IMR-90 (cell line): ENCODE measurements at regions not wholly inside any gene's neighbourhood (a gene's known extent, or its start where the extent isn't known, plus 50 kb on each side); places are given as distances from the start of the nearest gene placed in this dataset.

Source experiments
- ATAC-seq: fragments of 200-7000 bp; cut with Tn5 transposase; 2 replicates; pipeline ENCODE4 v1.9.1; 2020; ENCODE audit warnings: low read depth, mild to moderate bottlenecking, moderate library complexity
- BruUV-seq: library from RNA; stranded (reverse); fragments of 400-500 nt; replicated peaks from 2 replicates; lab custom pipeline; 2021; lab: Mats Ljungman, UMichigan
- CTCF ChIA-PET: fragments of 300-600 bp; formaldehyde crosslinking; extraction: SDS; loops from one replicate; lab custom pipeline; 2021; ENCODE audit warnings: antibody characterized with exemption; lab: Yijun Ruan, JAX
- POLR2A ChIA-PET: fragments of 300-600 bp; sonication (Branson Sonifier 250); formaldehyde crosslinking; loops from one replicate; lab custom pipeline; 2022; ENCODE audit warnings: antibody characterized with exemption; ENCODE audit not compliant: unreplicated experiment; lab: Charles Lee
- DNase-seq: peaks from one replicate; pipeline ENCODE4 v3.0.0; 2013
- H2AFZ ChIP-seq: replicated peaks from 2 replicates; pipeline ENCODE3; 2013; ENCODE audit warnings: low read length, mild to moderate bottlenecking; ENCODE audit not compliant: poor library complexity
- H2AK5ac ChIP-seq: 2 replicates; pipeline ENCODE4 v1.6.1; 2013; ENCODE audit warnings: low read depth, low read length, inconsistent platforms
- H2AK9ac ChIP-seq: replicated peaks from 2 replicates; pipeline ENCODE3; 2013; ENCODE audit warnings: mild to moderate bottlenecking, low read depth, low read length, moderate library complexity; ENCODE audit not compliant: poor library complexity
- H2BK120ac ChIP-seq: 2 replicates; pipeline ENCODE4 v1.6.1; 2013; ENCODE audit warnings: low read depth, low read length, inconsistent platforms
- H2BK15ac ChIP-seq: 3 replicates; pipeline ENCODE4 v1.6.1; 2013; ENCODE audit warnings: low read depth, low read length, inconsistent platforms
- H2BK20ac ChIP-seq: 2 replicates; pipeline ENCODE4 v1.6.1; 2013; ENCODE audit warnings: low read depth, mild to moderate bottlenecking, inconsistent platforms, low read length, moderate library complexity
- H2BK5ac ChIP-seq: 2 replicates; pipeline ENCODE4 v1.6.1; 2013; ENCODE audit warnings: mild to moderate bottlenecking, low read depth, low read length, inconsistent platforms; ENCODE audit not compliant: poor library complexity, severe bottlenecking
- H3K14ac ChIP-seq: replicated peaks from 2 replicates; pipeline ENCODE4 v1.6.1; 2013; ENCODE audit warnings: low read depth, low read length, inconsistent platforms
- H3K18ac ChIP-seq: 2 replicates; pipeline ENCODE4 v1.6.1; 2013; ENCODE audit warnings: low read depth, low read length, control low read depth
- H3K23ac ChIP-seq: 2 replicates; pipeline ENCODE4 v1.6.1; 2013; ENCODE audit warnings: low read depth, low read length, inconsistent platforms
- H3K27ac ChIP-seq: 2 replicates; pipeline ENCODE4 v1.5.1; 2013; ENCODE audit warnings: mild to moderate bottlenecking, control low read depth, low read length; ENCODE audit not compliant: insufficient read depth
- H3K27me3 ChIP-seq: 2 replicates; pipeline ENCODE4 v1.6.1; 2013; ENCODE audit warnings: low read length; ENCODE audit not compliant: control insufficient read depth, insufficient read depth
- H3K36me3 ChIP-seq: 2 replicates; pipeline ENCODE4 v1.6.1; 2013; ENCODE audit warnings: low read length, mixed read lengths; ENCODE audit not compliant: control insufficient read depth, insufficient read depth
- H3K4ac ChIP-seq: 2 replicates; pipeline ENCODE4 v1.6.1; 2013; ENCODE audit warnings: low read depth, low read length, inconsistent platforms
- H3K4me1 ChIP-seq: 2 replicates; pipeline ENCODE4 v1.6.1; 2013; ENCODE audit warnings: low read length, mixed read lengths; ENCODE audit not compliant: control insufficient read depth, insufficient read depth
- H3K4me2 ChIP-seq: 2 replicates; pipeline ENCODE4 v1.6.1; 2013; ENCODE audit warnings: low read depth, mild to moderate bottlenecking, control low read depth, low read length, moderate library complexity
- H3K4me3 ChIP-seq: 2 replicates; pipeline ENCODE4 v1.5.1; 2013; ENCODE audit warnings: low read depth, mild to moderate bottlenecking, control low read depth, low read length, moderate library complexity; ENCODE audit not compliant: insufficient read depth
- H3K56ac ChIP-seq: 2 replicates; pipeline ENCODE4 v1.6.1; 2013; ENCODE audit warnings: low read length, inconsistent platforms; ENCODE audit not compliant: insufficient read depth; ENCODE audit errors: extremely low read depth
- H3K79me1 ChIP-seq, 2 experiments: 2 replicates each; pipeline ENCODE4 v1.6.1; 2013; ENCODE audit warnings: low read length in 2 of 2, inconsistent platforms in 1 of 2, low read depth in 1 of 2
- H3K9ac ChIP-seq: 2 replicates; pipeline ENCODE4 v1.6.1; 2013; ENCODE audit warnings: low read depth, low read length, control low read depth
- H3K9me1 ChIP-seq: 2 replicates; pipeline ENCODE4 v1.6.1; 2013; ENCODE audit warnings: low read length, inconsistent platforms; ENCODE audit not compliant: insufficient read depth
- H3K9me3 ChIP-seq: 2 replicates; pipeline ENCODE4 v1.6.1; 2013; ENCODE audit warnings: low read length; ENCODE audit not compliant: control insufficient read depth, insufficient read depth
- H4K20me1 ChIP-seq: 2 replicates; pipeline ENCODE4 v1.6.1; 2013; ENCODE audit warnings: low read length, inconsistent platforms; ENCODE audit not compliant: insufficient read depth
- H4K5ac ChIP-seq: 2 replicates; pipeline ENCODE4 v1.6.1; 2013; ENCODE audit warnings: mild to moderate bottlenecking, low read depth, low read length, control low read depth
- H4K8ac ChIP-seq, 2 experiments: 2 replicates each; pipeline ENCODE4 v1.6.1; 2013; ENCODE audit warnings: low read depth in 2 of 2, low read length in 2 of 2, control low read depth in 1 of 2, inconsistent platforms in 1 of 2
- H4K91ac ChIP-seq: 2 replicates; pipeline ENCODE4 v1.6.1; 2013; ENCODE audit warnings: low read depth, low read length, inconsistent platforms; ENCODE audit not compliant: insufficient read depth
- BHLHE40 ChIP-seq: fragments of 150-350 bp; IDR thresholded peaks from 2 replicates; pipeline ENCODE4 v1.6.1; 2016; ENCODE audit warnings: mild to moderate bottlenecking, low read depth, low read length
- CEBPB ChIP-seq: IDR thresholded peaks from 2 replicates; pipeline ENCODE4 v1.6.1; 2012; ENCODE audit warnings: low read depth, low read length, improper control_type of control experiment
- CHD1 ChIP-seq: IDR thresholded peaks from 2 replicates; pipeline ENCODE4 v1.6.1; 2012; ENCODE audit warnings: low read depth, low read length, improper control_type of control experiment
- FOS ChIP-seq: fragments of 150-350 bp; IDR thresholded peaks from 2 replicates; pipeline ENCODE4 v1.6.1; 2016; ENCODE audit warnings: low read depth, low read length
- MAFK ChIP-seq: IDR thresholded peaks from 2 replicates; pipeline ENCODE4 v1.6.1; 2012; ENCODE audit warnings: low read depth, low read length, improper control_type of control experiment
- POLR2A ChIP-seq: IDR thresholded peaks from 2 replicates; pipeline ENCODE4 v1.6.1; 2012; ENCODE audit warnings: mild to moderate bottlenecking, low read depth, low read length
- RAD21 ChIP-seq: IDR thresholded peaks from 2 replicates; pipeline ENCODE4 v1.6.1; 2012; ENCODE audit warnings: low read length, improper control_type of control experiment
- RCOR1 ChIP-seq: IDR thresholded peaks from 2 replicates; pipeline ENCODE4 v1.6.1; 2012; ENCODE audit warnings: mild to moderate bottlenecking, low read length, improper control_type of control experiment; ENCODE audit not compliant: insufficient replicate concordance
- RFX5 ChIP-seq: IDR thresholded peaks from 2 replicates; pipeline ENCODE4 v1.8.0; 2012; ENCODE audit warnings: low read depth, mild to moderate bottlenecking, low read length, moderate library complexity
- SMC3 ChIP-seq: fragments of 150-350 bp; IDR thresholded peaks from 2 replicates; pipeline ENCODE4 v1.6.1; 2016; ENCODE audit warnings: low read depth, mild to moderate bottlenecking, antibody characterized with exemption, low read length, moderate library complexity
- WGBS, 2 experiments: methylation state at CpG; one replicate each; pipeline versions ENCODE4 v1.1.5 to v1.1.7; 2013; ENCODE audit warnings: missing lambda C conversion rate in 2 of 2; ENCODE audit not compliant: insufficient read length in 1 of 2; ENCODE audit errors: extremely low coverage in 2 of 2; 5-methylcytosine and 5-hydroxymethylcytosine counted together
- dilution Hi-C: fragments of 300-500 bp; cut with HindIII; formaldehyde crosslinking; loops from one replicate; pipeline ENCODE4 v1.14.3; 2018; ENCODE audit warnings: low sequenced_read_pairs; ENCODE audit not compliant: unreplicated experiment
- in situ Hi-C: fragments of 300-500 bp; cut with MboI; formaldehyde crosslinking; loops from 3 replicates; pipeline ENCODE4 v1.14.3; 2019; ENCODE audit warnings: low sequenced_read_pairs, inconsistent platforms, mixed read lengths
- intact Hi-C: fragments of 100-400 bp; cut with micrococcal nuclease; formaldehyde crosslinking; loops from 2 replicates; pipeline ENCODE4 v1.10.0; 2022
- TF ChIP-seq, protein P1 (sequence below): fragments of 150-350 bp; IDR thresholded peaks from 2 replicates; pipeline ENCODE4 v1.6.1; 2017; ENCODE audit warnings: mild to moderate bottlenecking, antibody characterized with exemption, low read length, low read depth
- TF ChIP-seq, protein P2 (sequence below): conservative IDR thresholded peaks from 2 replicates; pipeline ENCODE4 v1.5.1; 2012; ENCODE audit warnings: mild to moderate bottlenecking, low read depth, low read length, improper control_type of control experiment

DNA sequence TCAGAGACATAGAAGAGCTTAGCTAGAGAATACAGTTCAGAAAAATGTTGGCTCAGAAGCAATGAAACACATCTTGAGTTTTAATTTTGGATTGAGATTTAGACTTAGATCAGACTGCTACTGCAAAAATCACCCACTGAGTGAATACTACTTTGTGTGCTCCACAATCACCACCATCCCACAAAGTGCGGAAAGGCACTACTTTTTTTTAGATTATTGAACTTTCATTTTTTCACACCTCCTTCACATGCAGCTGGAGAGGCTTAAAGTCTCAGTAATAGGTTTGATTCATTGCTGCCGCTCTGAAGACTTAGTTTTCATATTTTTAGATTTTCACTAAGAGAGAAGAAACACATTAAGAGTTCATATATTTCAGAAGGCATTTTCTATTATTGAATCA is 289.9 kb upstream of the PRR20A start:
- ChIA-PET CTCF (no interaction called here), POLR2A (no interaction called here)
- H4K5ac ChIP-seq = no peak overlapping the region
- ATAC-seq (no peak), DNase-seq (no peak)
- no peak overlapping the region for H4K8ac ChIP-seq
- no peak overlapping the region for H2BK5ac ChIP-seq
- no peak overlapping the region for H3K4me3 ChIP-seq
- dilution Hi-C loops (no loop called here), in situ Hi-C loops (no loop called here), intact Hi-C loops (no loop called here)
- H3K9me1 ChIP-seq = no peaks in the 10 kb centered on the region
- H3K27me3 ChIP-seq = no peaks in the 10 kb centered on the region
- H3K9me3 ChIP-seq = no peaks in the 10 kb centered on the region
- no CpG with 5 or more reads among the region's 2 CpGs for WGBS, 2 experiments
- H3K23ac ChIP-seq = no peak overlapping the region
- no peak overlapping the region for H2AFZ ChIP-seq
- H3K36me3 ChIP-seq = no peaks in the 10 kb centered on the region
- H3K4ac ChIP-seq = no peak overlapping the region
- no peaks in the 10 kb centered on the region for H3K4me1 ChIP-seq
- no peak overlapping the region for H2BK120ac ChIP-seq
- no peak overlapping the region for H2BK15ac ChIP-seq
- no peak overlapping the region for H3K4me2 ChIP-seq
- BruUV-seq = no TSS peak
- no peak overlapping the region for H3K18ac ChIP-seq
- H2BK20ac ChIP-seq = no peak overlapping the region
- H3K9ac ChIP-seq = no peak overlapping the region
- H3K27ac ChIP-seq = no peak overlapping the region
- no peak overlapping the region for H4K91ac ChIP-seq
- H3K56ac ChIP-seq = no peak overlapping the region
- TF ChIP-seq CHD1 (no peak), SMC3 (no peak), RAD21 (no peak), RFX5 (no peak), CEBPB (no peak), RCOR1 (no peak), MAFK (no peak), POLR2A (no peak), BHLHE40 (no peak), FOS (no peak)
- TF ChIP-seq, protein P1, sequence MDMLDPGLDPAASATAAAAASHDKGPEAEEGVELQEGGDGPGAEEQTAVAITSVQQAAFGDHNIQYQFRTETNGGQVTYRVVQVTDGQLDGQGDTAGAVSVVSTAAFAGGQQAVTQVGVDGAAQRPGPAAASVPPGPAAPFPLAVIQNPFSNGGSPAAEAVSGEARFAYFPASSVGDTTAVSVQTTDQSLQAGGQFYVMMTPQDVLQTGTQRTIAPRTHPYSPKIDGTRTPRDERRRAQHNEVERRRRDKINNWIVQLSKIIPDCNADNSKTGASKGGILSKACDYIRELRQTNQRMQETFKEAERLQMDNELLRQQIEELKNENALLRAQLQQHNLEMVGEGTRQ = no peak
- TF ChIP-seq, protein P2, sequence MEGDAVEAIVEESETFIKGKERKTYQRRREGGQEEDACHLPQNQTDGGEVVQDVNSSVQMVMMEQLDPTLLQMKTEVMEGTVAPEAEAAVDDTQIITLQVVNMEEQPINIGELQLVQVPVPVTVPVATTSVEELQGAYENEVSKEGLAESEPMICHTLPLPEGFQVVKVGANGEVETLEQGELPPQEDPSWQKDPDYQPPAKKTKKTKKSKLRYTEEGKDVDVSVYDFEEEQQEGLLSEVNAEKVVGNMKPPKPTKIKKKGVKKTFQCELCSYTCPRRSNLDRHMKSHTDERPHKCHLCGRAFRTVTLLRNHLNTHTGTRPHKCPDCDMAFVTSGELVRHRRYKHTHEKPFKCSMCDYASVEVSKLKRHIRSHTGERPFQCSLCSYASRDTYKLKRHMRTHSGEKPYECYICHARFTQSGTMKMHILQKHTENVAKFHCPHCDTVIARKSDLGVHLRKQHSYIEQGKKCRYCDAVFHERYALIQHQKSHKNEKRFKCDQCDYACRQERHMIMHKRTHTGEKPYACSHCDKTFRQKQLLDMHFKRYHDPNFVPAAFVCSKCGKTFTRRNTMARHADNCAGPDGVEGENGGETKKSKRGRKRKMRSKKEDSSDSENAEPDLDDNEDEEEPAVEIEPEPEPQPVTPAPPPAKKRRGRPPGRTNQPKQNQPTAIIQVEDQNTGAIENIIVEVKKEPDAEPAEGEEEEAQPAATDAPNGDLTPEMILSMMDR = no peak
- H3K79me1 ChIP-seq = no peaks in the 10 kb centered on the region
- no peak overlapping the region for H2AK9ac ChIP-seq
- H3K14ac ChIP-seq = no peak overlapping the region
- H4K20me1 ChIP-seq = no peaks in the 10 kb centered on the region
- no peak overlapping the region for H2AK5ac ChIP-seq
